ENCODE measurements at regions not wholly inside any gene's neighbourhood (a gene's known extent, or its start where the extent isn't known, plus 50 kb on each side); places are given as distances from the start of the nearest gene placed in this dataset.

DNA sequence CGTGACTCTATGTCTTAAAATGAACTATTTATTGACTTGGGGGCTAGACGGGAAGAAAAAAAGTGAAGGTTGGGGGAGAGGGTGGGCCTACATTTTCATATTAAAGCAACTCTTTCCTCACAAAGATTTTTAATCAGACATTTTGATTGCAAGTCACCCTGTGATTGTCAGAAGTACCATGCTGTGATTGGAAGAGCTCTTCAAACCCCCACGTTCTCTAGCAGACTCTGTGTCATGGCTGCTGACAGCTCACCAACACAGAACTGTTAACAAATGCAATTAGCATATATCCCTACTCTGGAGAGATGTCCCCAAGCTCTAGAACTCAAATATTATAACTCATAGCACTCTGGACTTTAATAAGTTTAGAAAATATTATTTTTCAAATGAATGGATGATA is 428.4 kb upstream of the DCC start:
- Histone ChIP-seq H3K27me3 (no peaks in the 10 kb centered on the region), H3K36me3 (no peaks in the 10 kb centered on the region), H3K9me3 (no peaks in the 10 kb centered on the region), H3K4me1 (no peaks in the 10 kb centered on the region), H3K27ac (no peak overlapping the region), H3K4me3 (no peak overlapping the region)
- TF ChIP-seq POLR2A (IDR thresholded peaks at IDR 0.05), result no peak
- TF ChIP-seq, protein P1, sequence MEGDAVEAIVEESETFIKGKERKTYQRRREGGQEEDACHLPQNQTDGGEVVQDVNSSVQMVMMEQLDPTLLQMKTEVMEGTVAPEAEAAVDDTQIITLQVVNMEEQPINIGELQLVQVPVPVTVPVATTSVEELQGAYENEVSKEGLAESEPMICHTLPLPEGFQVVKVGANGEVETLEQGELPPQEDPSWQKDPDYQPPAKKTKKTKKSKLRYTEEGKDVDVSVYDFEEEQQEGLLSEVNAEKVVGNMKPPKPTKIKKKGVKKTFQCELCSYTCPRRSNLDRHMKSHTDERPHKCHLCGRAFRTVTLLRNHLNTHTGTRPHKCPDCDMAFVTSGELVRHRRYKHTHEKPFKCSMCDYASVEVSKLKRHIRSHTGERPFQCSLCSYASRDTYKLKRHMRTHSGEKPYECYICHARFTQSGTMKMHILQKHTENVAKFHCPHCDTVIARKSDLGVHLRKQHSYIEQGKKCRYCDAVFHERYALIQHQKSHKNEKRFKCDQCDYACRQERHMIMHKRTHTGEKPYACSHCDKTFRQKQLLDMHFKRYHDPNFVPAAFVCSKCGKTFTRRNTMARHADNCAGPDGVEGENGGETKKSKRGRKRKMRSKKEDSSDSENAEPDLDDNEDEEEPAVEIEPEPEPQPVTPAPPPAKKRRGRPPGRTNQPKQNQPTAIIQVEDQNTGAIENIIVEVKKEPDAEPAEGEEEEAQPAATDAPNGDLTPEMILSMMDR (IDR thresholded peaks at IDR 0.05), result no peak
- no peak for DNase-seq

DNA sequence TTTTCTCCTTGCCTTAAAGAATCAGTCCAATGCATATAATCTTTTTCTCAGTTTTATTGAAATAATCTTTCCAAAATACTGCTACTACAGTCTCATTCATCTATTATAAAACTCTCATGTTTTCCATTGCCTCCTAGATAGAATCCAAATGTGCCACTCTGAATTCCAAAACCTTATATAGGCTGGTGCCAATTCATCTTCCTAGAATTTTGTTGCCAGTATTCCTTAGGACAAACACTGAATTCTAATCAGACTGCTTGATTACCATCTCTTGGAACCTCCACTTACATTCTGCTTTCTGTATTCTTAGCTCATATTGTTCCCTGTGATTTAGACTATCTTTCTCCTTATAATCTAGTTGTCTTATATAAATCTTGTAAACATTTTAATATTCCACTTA is 427.6 kb upstream of the DCC start:
- no peaks in the 10 kb centered on the region for H3K27me3 ChIP-seq
- H3K9me3 ChIP-seq, result no peaks in the 10 kb centered on the region
- no peak overlapping the region for H3K4me3 ChIP-seq
- no peak for TF ChIP-seq POLR2A (IDR thresholded peaks at IDR 0.05)
- TF ChIP-seq, protein P1 (IDR thresholded peaks at IDR 0.05), result no peak
- H3K4me1 ChIP-seq, result no peaks in the 10 kb centered on the region
- H3K27ac ChIP-seq, result no peak overlapping the region
- H3K36me3 ChIP-seq, result no peaks in the 10 kb centered on the region
- no peak for DNase-seq

DNA sequence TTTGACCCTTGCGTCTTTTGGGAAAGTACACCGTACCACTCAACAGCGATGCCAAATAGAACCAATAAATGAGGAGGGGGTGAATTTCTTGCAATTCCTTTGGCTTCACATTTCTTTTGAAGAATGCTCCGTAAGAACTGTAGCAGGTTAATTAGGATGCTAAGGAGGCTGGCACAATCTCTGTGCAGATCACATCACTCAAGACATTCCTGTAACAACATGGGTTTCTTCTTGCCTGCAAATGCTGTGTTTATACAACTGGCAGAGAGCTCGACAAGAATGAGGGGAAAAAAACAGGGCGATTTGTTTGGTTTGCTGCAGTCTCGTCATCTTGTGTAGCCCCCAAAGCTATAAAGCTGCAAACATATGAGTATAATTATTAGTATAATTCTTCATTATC is 424.8 kb upstream of the DCC start:
- H3K9me3 ChIP-seq, result no peaks in the 10 kb centered on the region
- H3K27me3 ChIP-seq, result no peaks in the 10 kb centered on the region
- H3K36me3 ChIP-seq, result no peaks in the 10 kb centered on the region

DNA sequence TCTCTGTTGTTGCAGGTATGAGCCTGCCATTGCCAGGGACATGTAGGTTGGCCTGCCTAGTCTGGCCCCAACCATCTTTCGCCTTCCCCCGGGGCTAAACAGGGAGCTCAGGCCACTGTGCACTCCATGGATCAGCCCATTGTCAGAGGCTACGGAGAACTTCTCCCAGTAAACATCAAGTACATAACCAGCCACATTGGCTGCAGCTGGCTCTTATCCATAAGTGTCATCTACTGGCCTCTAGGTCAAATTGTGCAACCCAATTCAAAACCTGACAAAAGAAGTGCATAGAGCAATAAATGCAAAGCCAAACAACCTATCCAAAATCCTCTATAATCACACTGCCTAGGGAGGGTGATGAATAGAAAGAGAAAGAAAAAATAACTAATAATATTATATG is 418.1 kb upstream of the DCC start:
- TF ChIP-seq, protein P1 (IDR thresholded peaks at IDR 0.05), result no peak
- TF ChIP-seq POLR2A (IDR thresholded peaks at IDR 0.05), result no peak
- Histone ChIP-seq H3K9me3 (peaks cover 0 to 3% (median 0%) of the 10 kb centered on the region in 4 donors), H3K36me3 (no peaks in the 10 kb centered on the region), H3K27ac (no peak overlapping the region), H3K4me3 (no peak overlapping the region), H3K27me3 (no peaks in the 10 kb centered on the region), H3K4me1 (no peaks in the 10 kb centered on the region)
- no peak for DNase-seq

More for the DNA sequence above, 424.8 kb upstream of the DCC start:
- no peak for DNase-seq
- Histone ChIP-seq H3K4me3 (no peak overlapping the region), H3K27ac (no peak overlapping the region), H3K4me1 (no peaks in the 10 kb centered on the region)
- no peak for TF ChIP-seq POLR2A (IDR thresholded peaks at IDR 0.05)
- TF ChIP-seq, protein P1 (IDR thresholded peaks at IDR 0.05), result no peak

- Histone ChIP-seq H3K9me3 (peaks cover 0 to 6% (median 3%) of the 10 kb centered on the region in 4 donors), H3K36me3 (no peaks in the 10 kb centered on the region), H3K4me3 (no peak overlapping the region), H3K4me1 (no peaks in the 10 kb centered on the region), H3K27ac (no peak overlapping the region), H3K27me3 (no peaks in the 10 kb centered on the region)
- DNase-seq, result no peak
- TF ChIP-seq POLR2A (IDR thresholded peaks at IDR 0.05), result no peak
- TF ChIP-seq, protein P1 (IDR thresholded peaks at IDR 0.05), result no peak
These were observed 406.1 kb upstream of the DCC start for GRCh38 chr18:51933903-51934302.

DNA sequence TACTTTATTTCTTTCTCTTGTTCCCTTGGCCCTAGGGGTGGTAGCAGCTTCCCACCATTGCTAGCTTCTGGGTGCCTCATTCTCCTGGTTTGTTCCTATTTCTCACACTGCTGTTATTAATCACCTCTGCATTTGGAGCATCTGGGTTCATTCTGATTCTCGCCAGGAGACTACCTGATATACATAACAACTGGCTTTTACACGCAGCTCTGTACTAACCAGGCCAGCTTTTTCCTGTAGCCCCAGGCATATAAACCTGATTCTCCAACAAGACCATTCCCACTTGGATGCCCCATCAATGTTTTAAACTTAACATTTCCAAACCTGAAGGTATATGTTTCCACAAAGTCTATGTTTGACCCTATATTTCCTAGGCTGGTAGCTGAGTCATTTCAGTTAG is 403.9 kb upstream of the DCC start:
- Histone ChIP-seq H3K27ac (no peak overlapping the region), H3K27me3 (no peaks in the 10 kb centered on the region), H3K36me3 (no peaks in the 10 kb centered on the region), H3K4me1 (no peaks in the 10 kb centered on the region), H3K9me3 (no peaks in the 10 kb centered on the region), H3K4me3 (no peak overlapping the region)
- no peak for DNase-seq
- no peak for TF ChIP-seq POLR2A (IDR thresholded peaks at IDR 0.05)
- TF ChIP-seq, protein P1 (IDR thresholded peaks at IDR 0.05), result no peak
